IMR-90 (cell line): ENCODE measurements at regions not wholly inside any gene's neighbourhood (a gene's known extent, or its start where the extent isn't known, plus 50 kb on each side); places are given as distances from the start of the nearest gene placed in this dataset.

Experiments
- ATAC-seq: fragments of 200-7000 bp; cut with Tn5 transposase; 2 replicates; pipeline ENCODE4 v1.9.1; 2020; ENCODE audit warnings: low read depth, mild to moderate bottlenecking, moderate library complexity
- BruUV-seq: library from RNA; stranded (reverse); fragments of 400-500 nt; replicated peaks from 2 replicates; lab custom pipeline; 2021; lab: Mats Ljungman, UMichigan
- CTCF ChIA-PET: fragments of 300-600 bp; formaldehyde crosslinking; extraction: SDS; loops from one replicate; lab custom pipeline; 2021; ENCODE audit warnings: antibody characterized with exemption; lab: Yijun Ruan, JAX
- POLR2A ChIA-PET: fragments of 300-600 bp; sonication (Branson Sonifier 250); formaldehyde crosslinking; loops from one replicate; lab custom pipeline; 2022; ENCODE audit warnings: antibody characterized with exemption; ENCODE audit not compliant: unreplicated experiment; lab: Charles Lee
- DNase-seq: peaks from one replicate; pipeline ENCODE4 v3.0.0; 2013
- H2AFZ ChIP-seq: replicated peaks from 2 replicates; pipeline ENCODE3; 2013; ENCODE audit warnings: low read length, mild to moderate bottlenecking; ENCODE audit not compliant: poor library complexity
- H2AK5ac ChIP-seq: 2 replicates; pipeline ENCODE4 v1.6.1; 2013; ENCODE audit warnings: low read depth, low read length, inconsistent platforms
- H2AK9ac ChIP-seq: replicated peaks from 2 replicates; pipeline ENCODE3; 2013; ENCODE audit warnings: mild to moderate bottlenecking, low read depth, low read length, moderate library complexity; ENCODE audit not compliant: poor library complexity
- H2BK120ac ChIP-seq: 2 replicates; pipeline ENCODE4 v1.6.1; 2013; ENCODE audit warnings: low read depth, low read length, inconsistent platforms
- H2BK15ac ChIP-seq: 3 replicates; pipeline ENCODE4 v1.6.1; 2013; ENCODE audit warnings: low read depth, low read length, inconsistent platforms
- H2BK20ac ChIP-seq: 2 replicates; pipeline ENCODE4 v1.6.1; 2013; ENCODE audit warnings: low read depth, mild to moderate bottlenecking, inconsistent platforms, low read length, moderate library complexity
- H2BK5ac ChIP-seq: 2 replicates; pipeline ENCODE4 v1.6.1; 2013; ENCODE audit warnings: mild to moderate bottlenecking, low read depth, low read length, inconsistent platforms; ENCODE audit not compliant: poor library complexity, severe bottlenecking
- H3K14ac ChIP-seq: replicated peaks from 2 replicates; pipeline ENCODE4 v1.6.1; 2013; ENCODE audit warnings: low read depth, low read length, inconsistent platforms
- H3K18ac ChIP-seq: 2 replicates; pipeline ENCODE4 v1.6.1; 2013; ENCODE audit warnings: low read depth, low read length, control low read depth
- H3K23ac ChIP-seq: 2 replicates; pipeline ENCODE4 v1.6.1; 2013; ENCODE audit warnings: low read depth, low read length, inconsistent platforms
- H3K27ac ChIP-seq: 2 replicates; pipeline ENCODE4 v1.5.1; 2013; ENCODE audit warnings: mild to moderate bottlenecking, control low read depth, low read length; ENCODE audit not compliant: insufficient read depth
- H3K27me3 ChIP-seq: 2 replicates; pipeline ENCODE4 v1.6.1; 2013; ENCODE audit warnings: low read length; ENCODE audit not compliant: control insufficient read depth, insufficient read depth
- H3K36me3 ChIP-seq: 2 replicates; pipeline ENCODE4 v1.6.1; 2013; ENCODE audit warnings: low read length, mixed read lengths; ENCODE audit not compliant: control insufficient read depth, insufficient read depth
- H3K4ac ChIP-seq: 2 replicates; pipeline ENCODE4 v1.6.1; 2013; ENCODE audit warnings: low read depth, low read length, inconsistent platforms
- H3K4me1 ChIP-seq: 2 replicates; pipeline ENCODE4 v1.6.1; 2013; ENCODE audit warnings: low read length, mixed read lengths; ENCODE audit not compliant: control insufficient read depth, insufficient read depth
- H3K4me2 ChIP-seq: 2 replicates; pipeline ENCODE4 v1.6.1; 2013; ENCODE audit warnings: low read depth, mild to moderate bottlenecking, control low read depth, low read length, moderate library complexity
- H3K4me3 ChIP-seq: 2 replicates; pipeline ENCODE4 v1.5.1; 2013; ENCODE audit warnings: low read depth, mild to moderate bottlenecking, control low read depth, low read length, moderate library complexity; ENCODE audit not compliant: insufficient read depth
- H3K56ac ChIP-seq: 2 replicates; pipeline ENCODE4 v1.6.1; 2013; ENCODE audit warnings: low read length, inconsistent platforms; ENCODE audit not compliant: insufficient read depth; ENCODE audit errors: extremely low read depth
- H3K79me1 ChIP-seq, 2 experiments: 2 replicates each; pipeline ENCODE4 v1.6.1; 2013; ENCODE audit warnings: low read length in 2 of 2, inconsistent platforms in 1 of 2, low read depth in 1 of 2
- H3K9ac ChIP-seq: 2 replicates; pipeline ENCODE4 v1.6.1; 2013; ENCODE audit warnings: low read depth, low read length, control low read depth
- H3K9me1 ChIP-seq: 2 replicates; pipeline ENCODE4 v1.6.1; 2013; ENCODE audit warnings: low read length, inconsistent platforms; ENCODE audit not compliant: insufficient read depth
- H3K9me3 ChIP-seq: 2 replicates; pipeline ENCODE4 v1.6.1; 2013; ENCODE audit warnings: low read length; ENCODE audit not compliant: control insufficient read depth, insufficient read depth
- H4K20me1 ChIP-seq: 2 replicates; pipeline ENCODE4 v1.6.1; 2013; ENCODE audit warnings: low read length, inconsistent platforms; ENCODE audit not compliant: insufficient read depth
- H4K5ac ChIP-seq: 2 replicates; pipeline ENCODE4 v1.6.1; 2013; ENCODE audit warnings: mild to moderate bottlenecking, low read depth, low read length, control low read depth
- H4K8ac ChIP-seq, 2 experiments: 2 replicates each; pipeline ENCODE4 v1.6.1; 2013; ENCODE audit warnings: low read depth in 2 of 2, low read length in 2 of 2, control low read depth in 1 of 2, inconsistent platforms in 1 of 2
- H4K91ac ChIP-seq: 2 replicates; pipeline ENCODE4 v1.6.1; 2013; ENCODE audit warnings: low read depth, low read length, inconsistent platforms; ENCODE audit not compliant: insufficient read depth
- BHLHE40 ChIP-seq: fragments of 150-350 bp; IDR thresholded peaks from 2 replicates; pipeline ENCODE4 v1.6.1; 2016; ENCODE audit warnings: mild to moderate bottlenecking, low read depth, low read length
- CEBPB ChIP-seq: IDR thresholded peaks from 2 replicates; pipeline ENCODE4 v1.6.1; 2012; ENCODE audit warnings: low read depth, low read length, improper control_type of control experiment
- CHD1 ChIP-seq: IDR thresholded peaks from 2 replicates; pipeline ENCODE4 v1.6.1; 2012; ENCODE audit warnings: low read depth, low read length, improper control_type of control experiment
- CTCF ChIP-seq: conservative IDR thresholded peaks from 2 replicates; pipeline ENCODE4 v1.5.1; 2012; ENCODE audit warnings: mild to moderate bottlenecking, low read depth, low read length, improper control_type of control experiment
- ELK1 ChIP-seq: fragments of 150-350 bp; IDR thresholded peaks from 2 replicates; pipeline ENCODE4 v1.6.1; 2016; ENCODE audit warnings: low read depth, mild to moderate bottlenecking, low read length, moderate library complexity, borderline replicate concordance
- MAFK ChIP-seq: IDR thresholded peaks from 2 replicates; pipeline ENCODE4 v1.6.1; 2012; ENCODE audit warnings: low read depth, low read length, improper control_type of control experiment
- MAZ ChIP-seq: IDR thresholded peaks from 2 replicates; pipeline ENCODE4 v1.6.1; 2012; ENCODE audit warnings: low read depth, mild to moderate bottlenecking, low read length, improper control_type of control experiment, moderate library complexity, borderline replicate concordance
- MXI1 ChIP-seq: IDR thresholded peaks from 2 replicates; pipeline ENCODE4 v1.6.1; 2012; ENCODE audit warnings: low read depth, mild to moderate bottlenecking, low read length, moderate library complexity, borderline replicate concordance
- POLR2A ChIP-seq: IDR thresholded peaks from 2 replicates; pipeline ENCODE4 v1.6.1; 2012; ENCODE audit warnings: mild to moderate bottlenecking, low read depth, low read length
- RFX5 ChIP-seq: IDR thresholded peaks from 2 replicates; pipeline ENCODE4 v1.8.0; 2012; ENCODE audit warnings: low read depth, mild to moderate bottlenecking, low read length, moderate library complexity
- SMC3 ChIP-seq: fragments of 150-350 bp; IDR thresholded peaks from 2 replicates; pipeline ENCODE4 v1.6.1; 2016; ENCODE audit warnings: low read depth, mild to moderate bottlenecking, antibody characterized with exemption, low read length, moderate library complexity
- WGBS, 2 experiments: methylation state at CpG; one replicate each; pipeline versions ENCODE4 v1.1.5 to v1.1.7; 2013; ENCODE audit warnings: missing lambda C conversion rate in 2 of 2; ENCODE audit not compliant: insufficient read length in 1 of 2; ENCODE audit errors: extremely low coverage in 2 of 2; 5-methylcytosine and 5-hydroxymethylcytosine counted together
- dilution Hi-C: fragments of 300-500 bp; cut with HindIII; formaldehyde crosslinking; loops from one replicate; pipeline ENCODE4 v1.14.3; 2018; ENCODE audit warnings: low sequenced_read_pairs; ENCODE audit not compliant: unreplicated experiment
- in situ Hi-C: fragments of 300-500 bp; cut with MboI; formaldehyde crosslinking; loops from 3 replicates; pipeline ENCODE4 v1.14.3; 2019; ENCODE audit warnings: low sequenced_read_pairs, inconsistent platforms, mixed read lengths
- intact Hi-C: fragments of 100-400 bp; cut with micrococcal nuclease; formaldehyde crosslinking; loops from 2 replicates; pipeline ENCODE4 v1.10.0; 2022

- H2BK120ac ChIP-seq, result no peak overlapping the region
- TF ChIP-seq BHLHE40, result no peak
- no peak for TF ChIP-seq CTCF
- no peak for TF ChIP-seq MXI1
- TF ChIP-seq RFX5, result no peak
- no peak for TF ChIP-seq SMC3
- TF ChIP-seq ELK1, result no peak
- no peak for TF ChIP-seq MAFK
- no peak for TF ChIP-seq CHD1
- TF ChIP-seq CEBPB, result no peak
- no peak for TF ChIP-seq MAZ
- no peak for TF ChIP-seq POLR2A
- H4K8ac ChIP-seq, result no peak overlapping the region
- no peak overlapping the region for H2AFZ ChIP-seq
- no peak overlapping the region for H3K4ac ChIP-seq
- no peak overlapping the region for H2BK5ac ChIP-seq
- no peak overlapping the region for H2AK5ac ChIP-seq
- no peak overlapping the region for H3K9ac ChIP-seq
- no peak overlapping the region for H3K23ac ChIP-seq
- no peaks in the 10 kb centered on the region for H4K20me1 ChIP-seq
- CTCF ChIA-PET, result no interaction called here
- no peaks in the 10 kb centered on the region for H3K9me1 ChIP-seq
- no peak overlapping the region for H3K56ac ChIP-seq
- H3K4me2 ChIP-seq, result no peak overlapping the region
- no peak overlapping the region for H3K27ac ChIP-seq
- POLR2A ChIA-PET, result no interaction called here
- no peak overlapping the region for H4K91ac ChIP-seq
- peaks cover 20% of the 10 kb centered on the region for H3K27me3 ChIP-seq
- WGBS, 2 experiments, result no CpG with 5 or more reads among the region's 2 CpGs
- peaks cover 2% of the 10 kb centered on the region; the same call in 1 of the 2 replicates for H3K9me3 ChIP-seq
- dilution Hi-C loops (no loop called here), intact Hi-C loops (no loop called here), in situ Hi-C loops (no loop called here)
- BruUV-seq, result no TSS peak
- no peak overlapping the region for H2AK9ac ChIP-seq
- no peak overlapping the region for H3K4me3 ChIP-seq
- H3K79me1 ChIP-seq, result no peaks in the 10 kb centered on the region
- no peaks in the 10 kb centered on the region for H3K4me1 ChIP-seq
- H3K14ac ChIP-seq, result no peak overlapping the region
- no peak overlapping the region for H4K5ac ChIP-seq
- H2BK15ac ChIP-seq, result no peak overlapping the region
- DNase-seq (no peak), ATAC-seq (no peak)
- H2BK20ac ChIP-seq, result no peak overlapping the region
- H3K18ac ChIP-seq, result no peak overlapping the region
- H3K36me3 ChIP-seq, result no peaks in the 10 kb centered on the region
Measured at GRCh38 chr2:173472112-173472511, 117.4 kb downstream of the CDCA7 start.
